Mesothelial cell of epicardium (in vitro differentiated cells): ENCODE measurements at regions not wholly inside any gene's neighbourhood (a gene's known extent, or its start where the extent isn't known, plus 50 kb on each side); places are given as distances from the start of the nearest gene placed in this dataset.

Experiments
- DNase-seq, 2 experiments: peaks; one replicate each; pipeline ENCODE4 v3.0.0; 2021; ENCODE audit warnings: low spot score in 2 of 2; ENCODE audit not compliant: unreplicated experiment in 2 of 2
- H3K27ac Mint-ChIP-seq: 2 replicates; pipeline ENCODE4 v1.8.0; 2021; ENCODE audit warnings: mixed read lengths
- H3K27me3 Mint-ChIP-seq: 2 replicates; pipeline ENCODE4 v1.8.0; 2021; ENCODE audit warnings: low read depth, mixed read lengths
- H3K36me3 Mint-ChIP-seq: 2 replicates; pipeline ENCODE4 v1.8.0; 2021; ENCODE audit warnings: mixed read lengths
- H3K4me1 Mint-ChIP-seq: 2 replicates; pipeline ENCODE4 v1.8.0; 2021; ENCODE audit warnings: mixed read lengths
- H3K4me3 Mint-ChIP-seq: 2 replicates; pipeline ENCODE4 v1.8.0; 2021; ENCODE audit warnings: mild to moderate bottlenecking, moderate library complexity, mixed read lengths
- H3K9me3 Mint-ChIP-seq: 2 replicates; pipeline ENCODE4 v1.8.0; 2021; ENCODE audit warnings: mixed read lengths
- CTCF ChIP-seq: fragments of 200-600 bp; sonication (generic); IDR thresholded peaks from one replicate; pipeline ENCODE4 v1.5.0; 2021; ENCODE audit warnings: antibody characterized with exemption; ENCODE audit not compliant: unreplicated experiment

- peaks cover 37% of the 10 kb centered on the region for H3K27me3 Mint-ChIP-seq
- H3K4me1 Mint-ChIP-seq: peaks cover 14% of the 10 kb centered on the region
- H3K36me3 Mint-ChIP-seq: no peaks in the 10 kb centered on the region
These were observed 567.2 kb downstream of the PTPRU start for GRCh38 chr1:29803486-29803885.

GRCh38 chr1:29802181-29803068, 566.1 kb downstream of the PTPRU start:
- TF ChIP-seq CTCF: no peak
- Mint-ChIP-seq H3K36me3 (no peaks in the 10 kb centered on the region), H3K27me3 (peaks cover 35% of the 10 kb centered on the region), H3K4me1 (peaks cover 14% of the 10 kb centered on the region), H3K9me3 (no peaks in the 10 kb centered on the region), H3K4me3 (no peak overlapping the region), H3K27ac (no peak overlapping the region)
- DNase-seq: no peak

More at GRCh38 chr1:29803486-29803885, 567.2 kb downstream of the PTPRU start:
- H3K9me3 Mint-ChIP-seq: no peaks in the 10 kb centered on the region
- DNase-seq: no peak
- H3K27ac Mint-ChIP-seq: no peak overlapping the region
- TF ChIP-seq CTCF: no peak
- no peak overlapping the region for H3K4me3 Mint-ChIP-seq

- Mint-ChIP-seq H3K9me3 (no peaks in the 10 kb centered on the region), H3K27me3 (peaks cover 35% of the 10 kb centered on the region), H3K4me3 (no peak overlapping the region), H3K36me3 (no peaks in the 10 kb centered on the region), H3K4me1 (peaks cover 14% of the 10 kb centered on the region), H3K27ac (no peak overlapping the region)
- TF ChIP-seq CTCF: no peak
- no peak for DNase-seq
These were observed 565.2 kb downstream of the PTPRU start for GRCh38 chr1:29801561-29801973.

GRCh38 chr1:29801003-29801402, 564.7 kb downstream of the PTPRU start:
- TF ChIP-seq CTCF: no peak
- Mint-ChIP-seq H3K4me3 (no peak overlapping the region), H3K27me3 (peaks cover 35% of the 10 kb centered on the region), H3K36me3 (no peaks in the 10 kb centered on the region), H3K27ac (no peak overlapping the region), H3K9me3 (peaks cover under 1% of the 10 kb centered on the region), H3K4me1 (peaks cover 14% of the 10 kb centered on the region)
- no peak for DNase-seq

DNA sequence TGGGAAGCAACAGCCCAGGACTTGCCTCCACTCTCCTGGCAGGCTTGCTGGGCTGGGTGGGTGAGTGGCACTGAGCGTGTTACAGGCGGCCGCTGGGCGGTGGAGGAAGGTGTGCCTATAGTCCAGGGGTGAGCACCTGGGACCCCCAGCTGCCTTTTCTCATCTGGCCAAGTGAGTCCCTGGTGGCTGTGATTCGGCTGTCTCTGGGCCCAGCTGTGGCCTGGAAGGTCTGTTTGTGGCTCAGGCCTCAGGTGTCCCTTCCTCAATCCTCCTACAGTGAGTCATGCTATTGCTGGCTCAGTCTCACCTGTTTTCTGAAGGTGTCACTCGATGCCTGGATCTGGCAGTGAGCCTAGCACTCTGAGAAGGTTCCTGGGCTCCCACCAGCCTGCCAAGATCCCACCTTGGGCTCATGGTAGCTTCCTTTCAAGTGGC, 564.2 kb downstream of the PTPRU start:
- no peak overlapping the region for H3K27ac Mint-ChIP-seq
- H3K9me3 Mint-ChIP-seq: peaks cover 5% of the 10 kb centered on the region
- peaks cover 33% of the 10 kb centered on the region for H3K27me3 Mint-ChIP-seq
- no peak for TF ChIP-seq CTCF
- H3K36me3 Mint-ChIP-seq: no peaks in the 10 kb centered on the region
- H3K4me1 Mint-ChIP-seq: peaks cover 14% of the 10 kb centered on the region
- no peak overlapping the region for H3K4me3 Mint-ChIP-seq
- no peak for DNase-seq
